CD14-positive monocyte (primary cell): ENCODE measurements at regions not wholly inside any gene's neighbourhood (a gene's known extent, or its start where the extent isn't known, plus 50 kb on each side); places are given as distances from the start of the nearest gene placed in this dataset.

Experiments
- DNase-seq, 3 donors: peaks; one replicate each; pipeline ENCODE4 v3.0.0-alpha.2; 2011 to 2022
- H2AFZ ChIP-seq: 2 replicates; pipeline ENCODE4 v1.6.0; 2012; ENCODE audit warnings: mild to moderate bottlenecking, low read depth, low read length, inconsistent platforms; ENCODE audit not compliant: insufficient read depth, poor library complexity, severe bottlenecking
- H3K27ac ChIP-seq, 2 donors: 1 replicate in 1 of 2; 2 replicates in 1 of 2; pipeline ENCODE4 v1.5.1; 2012 to 2013; ENCODE audit warnings: low read length in 2 of 2, control low read depth in 1 of 2, inconsistent platforms in 1 of 2, low read depth in 1 of 2, mild to moderate bottlenecking in 1 of 2
- H3K27me3 ChIP-seq, 2 donors: one replicate each; pipeline versions ENCODE4 v1.6.0 to v1.6.1; 2011 to 2013; ENCODE audit warnings: low read length in 2 of 2; ENCODE audit not compliant: control insufficient read depth in 2 of 2, insufficient read depth in 2 of 2
- H3K36me3 ChIP-seq, 2 donors: replicated peaks in 1 of 2; 1 replicate in 1 of 2; 2 replicates in 1 of 2; pipeline versions ENCODE4 v1.5.1 to v1.6.1; 2012 to 2013; ENCODE audit warnings: low read length in 2 of 2, control low read depth in 1 of 2, inconsistent platforms in 1 of 2, mild to moderate bottlenecking in 1 of 2; ENCODE audit not compliant: insufficient read depth in 2 of 2, control insufficient read depth in 1 of 2
- H3K4me1 ChIP-seq, 2 donors: 1 replicate in 1 of 2; 2 replicates in 1 of 2; pipeline versions ENCODE4 v1.5.1 to v1.6.1; 2012 to 2013; ENCODE audit warnings: low read length in 2 of 2, control low read depth in 1 of 2, inconsistent platforms in 1 of 2, mild to moderate bottlenecking in 1 of 2, moderate library complexity in 1 of 2; ENCODE audit not compliant: insufficient read depth in 2 of 2, control insufficient read depth in 1 of 2
- H3K4me2 ChIP-seq: replicated peaks from 2 replicates; pipeline ENCODE3; 2012; ENCODE audit warnings: low read length, moderate library complexity, mild to moderate bottlenecking; ENCODE audit not compliant: poor library complexity, severe bottlenecking; ENCODE audit errors: extremely low read depth
- H3K4me3 ChIP-seq, 3 experiments: fragments of 200-600 bp in 1 of 3; sonication (generic) in 1 of 3; replicated peaks in 1 of 3; 1 replicate in 2 of 3; 2 replicates in 1 of 3; pipeline ENCODE4 v1.5.1; 2011 to 2013; ENCODE audit warnings: low read length in 3 of 3, mild to moderate bottlenecking in 3 of 3, control low read depth in 2 of 3, low read depth in 2 of 3, inconsistent platforms in 1 of 3, moderate library complexity in 1 of 3
- H3K79me2 ChIP-seq: 2 replicates; pipeline ENCODE4 v1.6.0; 2012; ENCODE audit warnings: mild to moderate bottlenecking, control low read depth, inconsistent platforms, low read length, moderate library complexity; ENCODE audit not compliant: insufficient read depth
- H3K9ac ChIP-seq: 2 replicates; pipeline ENCODE4 v1.6.0; 2017; ENCODE audit warnings: low read length, mild to moderate bottlenecking; ENCODE audit not compliant: insufficient read depth, poor library complexity, severe bottlenecking
- H3K9me3 ChIP-seq, 2 donors: replicated peaks in 1 of 2; 1 replicate in 1 of 2; 2 replicates in 1 of 2; pipeline versions ENCODE4 v1.5.1 to v1.6.1; 2012 to 2013; ENCODE audit warnings: low read length in 2 of 2, control low read depth in 1 of 2; ENCODE audit not compliant: control insufficient read depth in 1 of 2, insufficient read depth in 1 of 2
- H4K20me1 ChIP-seq: 2 replicates; pipeline ENCODE4 v1.6.0; 2012; ENCODE audit warnings: mild to moderate bottlenecking, low read length, control low read depth, moderate library complexity; ENCODE audit not compliant: insufficient read depth
- H3K27ac Mint-ChIP-seq, 7 donors: one replicate each; pipeline ENCODE4 v1.8.0; 2020; ENCODE audit warnings: mild to moderate bottlenecking in 7 of 7, mixed read lengths in 7 of 7, moderate library complexity in 6 of 7, inconsistent platforms in 2 of 7
- H3K27me3 Mint-ChIP-seq, 3 donors: one replicate each; pipeline ENCODE4 v1.8.0; 2021 to 2022; ENCODE audit warnings: low read depth in 3 of 3, mild to moderate bottlenecking in 3 of 3, mixed read lengths in 3 of 3, moderate library complexity in 3 of 3, inconsistent platforms in 1 of 3
- H3K36me3 Mint-ChIP-seq, 2 donors: one replicate each; pipeline ENCODE4 v1.8.0; 2020; ENCODE audit warnings: mixed read lengths in 2 of 2, inconsistent platforms in 1 of 2, mild to moderate bottlenecking in 1 of 2
- H3K4me1 Mint-ChIP-seq: one replicate; pipeline ENCODE4 v1.8.0; 2020; ENCODE audit warnings: mild to moderate bottlenecking, mixed read lengths
- H3K4me3 Mint-ChIP-seq, 2 donors: one replicate each; pipeline ENCODE4 v1.8.0; 2020; ENCODE audit warnings: mild to moderate bottlenecking in 2 of 2, mixed read lengths in 2 of 2, moderate library complexity in 1 of 2
- H3K9me3 Mint-ChIP-seq, 7 donors: one replicate each; pipeline ENCODE4 v1.8.0; 2020 to 2022; ENCODE audit warnings: mixed read lengths in 7 of 7, mild to moderate bottlenecking in 6 of 7, moderate library complexity in 6 of 7, inconsistent platforms in 2 of 7
- CTCF ChIP-seq: fragments of 200-600 bp; IDR thresholded peaks from one replicate; pipeline ENCODE4 v1.8.0; 2022; ENCODE audit warnings: antibody characterized with exemption, mild to moderate bottlenecking
- WGBS: methylation state at CpG from one replicate; pipeline ENCODE4 v1.1.5; 2013; ENCODE audit warnings: missing lambda C conversion rate; ENCODE audit not compliant: insufficient coverage; 5-methylcytosine and 5-hydroxymethylcytosine counted together
- intact Hi-C, 2 donors: fragments of 100-400 bp; cut with micrococcal nuclease; formaldehyde crosslinking; loops; one replicate each; pipeline versions ENCODE4 v1.15.0 to v1.15.1; 2023

GRCh38 chr11:87972133-87972532, 203.1 kb downstream of the RAB38 start:
- H3K4me3 Mint-ChIP-seq: no peak overlapping the region
- Histone ChIP-seq H3K36me3 (no peaks in the 10 kb centered on the region), H3K9ac (no peak overlapping the region), H3K4me2 (no peak overlapping the region), H3K27me3 (no peaks in the 10 kb centered on the region), H3K27ac (no peak overlapping the region), H2AFZ (no peak overlapping the region), H3K4me1 (no peaks in the 10 kb centered on the region), H3K9me3 (no peaks in the 10 kb centered on the region), H3K79me2 (no peaks in the 10 kb centered on the region), H4K20me1 (no peaks in the 10 kb centered on the region), H3K4me3 (no peak overlapping the region)
- H3K27me3 Mint-ChIP-seq: peaks cover 0 to 3% (median 0%) of the 10 kb centered on the region in 3 donors
- H3K27ac Mint-ChIP-seq: no peak overlapping the region
- no peak for DNase-seq
- intact Hi-C loops: no loop called here
- no peaks in the 10 kb centered on the region for H3K36me3 Mint-ChIP-seq
- H3K9me3 Mint-ChIP-seq: peaks cover 0 to 2% (median 0%) of the 10 kb centered on the region in 7 donors
- H3K4me1 Mint-ChIP-seq: no peaks in the 10 kb centered on the region
- WGBS: no CpG with 5 or more reads among the region's 4 CpGs
- no peak for TF ChIP-seq CTCF

- Histone ChIP-seq H3K27me3 (no peaks in the 10 kb centered on the region), H3K4me2 (no peak overlapping the region), H3K4me3 (no peak overlapping the region), H2AFZ (no peak overlapping the region), H3K9ac (no peak overlapping the region), H3K79me2 (no peaks in the 10 kb centered on the region), H3K4me1 (no peaks in the 10 kb centered on the region), H4K20me1 (no peaks in the 10 kb centered on the region), H3K36me3 (no peaks in the 10 kb centered on the region), H3K27ac (no peak overlapping the region), H3K9me3 (no peaks in the 10 kb centered on the region)
- intact Hi-C loops: no loop called here
- Mint-ChIP-seq H3K4me1 (no peaks in the 10 kb centered on the region), H3K4me3 (no peak overlapping the region), H3K27me3 (peaks cover 0 to 3% (median 0%) of the 10 kb centered on the region in 3 donors), H3K36me3 (no peaks in the 10 kb centered on the region), H3K9me3 (peaks cover 0 to 2% (median 0%) of the 10 kb centered on the region in 7 donors), H3K27ac (no peak overlapping the region)
- WGBS: no CpG with 5 or more reads among the region's 2 CpGs
- no peak for DNase-seq
- no peak for TF ChIP-seq CTCF
These were observed 203.9 kb downstream of the RAB38 start for GRCh38 chr11:87971354-87971753.
